Fibroblast of villous mesenchyme (primary cell): ENCODE measurements at regions not wholly inside any gene's neighbourhood (a gene's known extent, or its start where the extent isn't known, plus 50 kb on each side); places are given as distances from the start of the nearest gene placed in this dataset.

Source experiments
- DNase-seq: peaks from one replicate; pipeline ENCODE4 v3.0.0-alpha.2; 2010; ENCODE audit warnings: low read depth
- H3K4me3 ChIP-seq: 2 replicates; pipeline ENCODE4 v1.5.1; 2011; ENCODE audit warnings: low read depth, mild to moderate bottlenecking, low read length
- TF ChIP-seq, protein P1 (sequence below): IDR thresholded peaks from 2 replicates; pipeline ENCODE4 v1.5.1; 2012; ENCODE audit warnings: low read depth, mild to moderate bottlenecking, low read length; ENCODE audit not compliant: insufficient read depth

DNA sequence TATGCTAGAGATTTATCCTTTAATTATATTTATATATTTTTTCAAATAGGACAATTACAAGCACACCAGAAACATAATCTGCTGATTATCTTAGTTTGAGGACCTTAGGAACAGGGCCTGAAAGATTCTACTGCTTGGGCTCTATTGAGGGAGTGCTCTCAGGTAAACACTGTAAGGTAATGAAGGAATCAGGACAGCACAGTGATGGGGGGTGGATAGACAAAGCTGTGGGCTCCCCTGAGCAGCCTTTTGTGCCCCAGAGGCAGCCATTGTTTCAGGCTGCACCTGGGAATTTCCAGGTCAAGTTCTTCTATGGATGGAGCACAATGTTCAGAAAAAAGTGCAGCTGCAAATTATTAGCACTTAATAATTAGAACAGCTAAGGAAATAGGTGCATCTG is 848.0 kb upstream of the CADM2 start:
- TF ChIP-seq, protein P1, sequence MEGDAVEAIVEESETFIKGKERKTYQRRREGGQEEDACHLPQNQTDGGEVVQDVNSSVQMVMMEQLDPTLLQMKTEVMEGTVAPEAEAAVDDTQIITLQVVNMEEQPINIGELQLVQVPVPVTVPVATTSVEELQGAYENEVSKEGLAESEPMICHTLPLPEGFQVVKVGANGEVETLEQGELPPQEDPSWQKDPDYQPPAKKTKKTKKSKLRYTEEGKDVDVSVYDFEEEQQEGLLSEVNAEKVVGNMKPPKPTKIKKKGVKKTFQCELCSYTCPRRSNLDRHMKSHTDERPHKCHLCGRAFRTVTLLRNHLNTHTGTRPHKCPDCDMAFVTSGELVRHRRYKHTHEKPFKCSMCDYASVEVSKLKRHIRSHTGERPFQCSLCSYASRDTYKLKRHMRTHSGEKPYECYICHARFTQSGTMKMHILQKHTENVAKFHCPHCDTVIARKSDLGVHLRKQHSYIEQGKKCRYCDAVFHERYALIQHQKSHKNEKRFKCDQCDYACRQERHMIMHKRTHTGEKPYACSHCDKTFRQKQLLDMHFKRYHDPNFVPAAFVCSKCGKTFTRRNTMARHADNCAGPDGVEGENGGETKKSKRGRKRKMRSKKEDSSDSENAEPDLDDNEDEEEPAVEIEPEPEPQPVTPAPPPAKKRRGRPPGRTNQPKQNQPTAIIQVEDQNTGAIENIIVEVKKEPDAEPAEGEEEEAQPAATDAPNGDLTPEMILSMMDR, result no peak
- DNase-seq, result no peak
- no peak overlapping the region for H3K4me3 ChIP-seq

DNA sequence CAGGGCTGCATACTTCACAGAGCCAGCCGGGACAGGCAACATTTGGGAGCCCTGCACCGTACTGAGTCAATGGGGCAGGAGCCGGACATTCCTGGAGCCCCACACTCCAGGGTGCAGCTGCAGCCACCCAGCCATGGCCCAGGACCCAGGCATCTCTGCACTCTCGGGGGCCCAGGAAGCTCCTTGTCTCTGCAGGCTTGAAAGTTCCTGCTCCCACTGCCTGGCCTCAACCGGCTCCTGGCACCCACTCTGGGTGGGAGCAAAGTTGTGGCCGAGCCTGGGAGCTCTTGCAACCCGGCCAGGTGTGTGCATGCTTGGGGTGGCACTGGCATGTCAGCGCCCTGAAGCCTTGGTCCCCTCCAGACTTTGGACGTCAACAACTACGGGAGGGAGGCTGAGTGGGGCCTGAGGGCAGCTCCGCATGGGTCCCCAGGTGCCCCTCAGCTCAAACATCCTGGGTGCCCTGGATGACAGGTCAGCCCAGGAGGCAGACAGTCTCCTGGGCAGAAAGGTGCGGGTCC is 833.5 kb upstream of the CADM2 start:
- no peak overlapping the region for H3K4me3 ChIP-seq
- DNase-seq, result no peak
- TF ChIP-seq, protein P1, result no peak

DNA sequence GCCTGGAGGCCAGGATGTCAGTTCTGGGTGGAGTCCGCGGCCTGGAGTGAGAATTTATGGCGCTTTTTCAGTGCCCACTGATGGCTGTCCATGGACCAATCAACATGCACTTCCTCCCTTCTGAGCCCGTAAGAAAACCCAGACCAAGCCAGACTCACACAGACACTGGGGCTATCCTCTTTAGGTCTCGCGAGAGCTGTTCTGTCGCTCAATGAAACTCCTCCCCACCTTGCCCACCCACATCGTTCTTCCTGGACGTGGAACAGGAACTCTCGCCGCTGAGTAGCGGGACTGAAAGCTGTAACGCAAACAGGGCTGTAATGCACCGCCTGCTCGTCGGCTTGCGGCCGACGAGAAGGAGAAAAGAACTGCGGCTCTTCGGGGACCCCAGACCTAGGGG is 833.0 kb upstream of the CADM2 start:
- DNase-seq, result no peak
- TF ChIP-seq, protein P1, result no peak
- H3K4me3 ChIP-seq, result no peak overlapping the region

DNA sequence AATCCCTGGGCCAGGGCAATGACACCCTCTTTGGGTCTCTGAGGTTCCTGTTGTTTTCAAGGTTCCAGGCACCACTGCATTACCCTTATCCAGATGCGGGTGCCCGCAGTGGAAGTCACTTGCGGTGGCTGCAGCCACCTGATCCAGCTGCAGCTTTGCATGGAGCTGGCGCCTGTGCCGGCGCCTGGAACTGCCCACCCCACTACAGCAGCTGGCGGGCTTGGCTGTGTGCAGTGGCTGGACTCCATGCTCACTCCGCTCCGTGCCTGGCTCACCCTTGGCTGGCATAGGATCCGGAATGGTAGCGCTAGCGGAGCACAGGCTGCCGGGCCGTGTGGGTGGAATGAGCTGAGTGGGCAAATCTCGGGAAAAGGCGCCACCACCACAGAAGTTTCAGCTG is 832.6 kb upstream of the CADM2 start:
- TF ChIP-seq, protein P1, result no peak
- H3K4me3 ChIP-seq, result no peak overlapping the region
- no peak for DNase-seq

DNA sequence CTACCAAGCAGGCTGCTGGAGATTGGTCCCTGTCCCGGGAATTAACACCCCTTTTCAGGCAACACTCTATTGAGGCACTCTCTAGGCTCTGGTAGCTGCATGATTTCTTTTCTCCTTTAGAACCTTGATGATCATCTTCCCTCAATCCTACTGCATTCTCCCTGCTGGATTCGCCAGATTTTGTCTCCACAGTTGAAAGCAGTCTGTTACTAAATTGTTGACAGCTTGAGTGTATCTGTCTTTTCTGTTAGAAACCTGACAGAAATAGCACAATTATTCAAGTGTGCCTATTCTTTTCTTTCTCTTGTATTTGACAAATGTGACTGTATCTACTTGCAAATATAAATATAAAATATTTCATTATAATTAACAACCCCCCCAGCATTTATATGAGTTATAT is 830.8 kb upstream of the CADM2 start:
- DNase-seq, result no peak
- TF ChIP-seq, protein P1, result no peak
- H3K4me3 ChIP-seq, result no peak overlapping the region

DNA sequence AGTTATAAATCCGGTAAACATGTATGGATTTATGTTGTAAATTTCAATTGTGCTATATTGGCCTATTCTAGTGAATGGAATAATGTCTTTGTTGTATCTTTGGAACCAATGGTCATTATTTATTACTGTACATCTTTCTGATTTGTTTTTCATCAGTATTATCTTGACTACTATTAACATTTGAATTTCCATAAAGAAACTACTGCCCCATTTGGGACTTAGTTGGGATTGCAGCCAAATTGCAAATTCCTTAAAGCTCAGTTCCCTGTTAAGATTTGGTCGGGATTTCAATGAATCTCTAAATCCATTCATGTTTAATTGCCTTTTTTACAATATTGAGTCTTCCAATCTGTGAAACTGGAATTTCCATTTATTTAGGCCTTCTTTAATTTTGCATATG is 822.4 kb upstream of the CADM2 start:
- no peak for DNase-seq
- no peak overlapping the region for H3K4me3 ChIP-seq
- TF ChIP-seq, protein P1, result no peak

DNA sequence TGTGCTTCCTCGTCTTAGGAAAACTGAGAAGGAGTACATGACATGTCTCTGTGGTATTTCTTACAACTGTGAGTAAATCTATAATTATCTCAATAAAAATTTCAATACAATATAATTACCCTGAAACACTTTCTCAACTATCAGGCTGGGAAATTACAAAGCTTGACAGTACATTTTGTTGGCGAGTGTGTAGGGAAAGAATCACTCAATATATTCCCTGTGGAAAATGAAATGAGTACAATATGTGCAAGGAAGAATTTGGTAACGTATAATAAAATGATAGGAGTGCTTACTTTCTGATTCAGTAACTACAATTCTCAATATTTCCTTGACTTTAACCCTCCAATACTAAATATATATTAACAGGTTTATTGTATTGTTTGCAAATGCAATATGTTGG is 818.2 kb upstream of the CADM2 start:
- no peak overlapping the region for H3K4me3 ChIP-seq
- TF ChIP-seq, protein P1, result no peak
- no peak for DNase-seq
